ENCODE measurements at regions not wholly inside any gene's neighbourhood (a gene's known extent, or its start where the extent isn't known, plus 50 kb on each side); places are given as distances from the start of the nearest gene placed in this dataset.

- no peak for DNase-seq
These were observed 145.8 kb downstream of the ACTL7B start for GRCh38 chr9:108709997-108710396.

GRCh38 chr9:108709126-108709525, 146.7 kb downstream of the ACTL7B start:
- DNase-seq: no peak

GRCh38 chr9:108708448-108708847, 147.3 kb downstream of the ACTL7B start:
- no peak for DNase-seq

GRCh38 chr9:108707120-108707519, 148.7 kb downstream of the ACTL7B start:
- DNase-seq: no peak

GRCh38 chr9:108704156-108704852, 151.5 kb downstream of the ACTL7B start:
- no peak for DNase-seq

GRCh38 chr9:108703429-108703828, 152.4 kb downstream of the ACTL7B start:
- no peak for DNase-seq

- no peak for DNase-seq
These were observed 153.1 kb downstream of the ACTL7B start for GRCh38 chr9:108702681-108703080.

GRCh38 chr9:108698801-108699200, 157.0 kb downstream of the ACTL7B start:
- DNase-seq: no peak

GRCh38 chr9:108698231-108698630, 157.6 kb downstream of the ACTL7B start:
- DNase-seq: no peak

- DNase-seq: no peak
These were observed 159.6 kb downstream of the ACTL7B start for GRCh38 chr9:108696156-108696555.

- DNase-seq: no peak
These were observed 161.6 kb downstream of the ACTL7B start for GRCh38 chr9:108694170-108694569.

GRCh38 chr9:108691614-108692013, 164.2 kb downstream of the ACTL7B start:
- DNase-seq: no peak

- DNase-seq: no peak
These were observed 167.1 kb downstream of the ACTL7B start for GRCh38 chr9:108688676-108689075.

GRCh38 chr9:108688051-108688450, 167.7 kb downstream of the ACTL7B start:
- no peak for DNase-seq

- no peak for DNase-seq
These were observed 168.5 kb downstream of the ACTL7B start for GRCh38 chr9:108687006-108687987.

GRCh38 chr9:108684288-108685025, 171.3 kb downstream of the ACTL7B start:
- no peak for DNase-seq

GRCh38 chr9:108683245-108683644, 172.5 kb downstream of the ACTL7B start:
- no peak for DNase-seq

- no peak for DNase-seq
These were observed 173.8 kb downstream of the ACTL7B start for GRCh38 chr9:108681851-108682590.

- DNase-seq: no peak
These were observed 174.8 kb downstream of the ACTL7B start for GRCh38 chr9:108680946-108681345.

GRCh38 chr9:108677776-108678175, 178.0 kb downstream of the ACTL7B start:
- DNase-seq: no peak

GRCh38 chr9:108676355-108676754, 179.4 kb downstream of the ACTL7B start:
- DNase-seq: no peak

GRCh38 chr9:108675708-108676107, 180.1 kb downstream of the ACTL7B start:
- no peak for DNase-seq

Measured in cerebellar nuclear complex (tissue), 1 donor.